Dendritic cell treated with granulocyte-macrophage colony-stimulating factor and Interleukin-4, amounts not matched to agents 40 ng/mL and 50 ng/mL, for 4 days (primary cell): ENCODE measurements at regions not wholly inside any gene's neighbourhood (a gene's known extent, or its start where the extent isn't known, plus 50 kb on each side); places are given as distances from the start of the nearest gene placed in this dataset.
A peak's percentile ranks its signal among the peaks of the same experiment; 100 is the strongest.
"Not testable (repeated sequence)": the region's sequence is repeated elsewhere in the genome, so short reads cannot be mapped to it uniquely, and the experiment has no call there.

Experiments used
- H3K27ac Mint-ChIP-seq: one replicate; pipeline ENCODE4 v1.8.0; 2022; ENCODE audit warnings: mild to moderate bottlenecking, mixed read lengths
- H3K27me3 Mint-ChIP-seq: one replicate; pipeline ENCODE4 v1.8.0; 2022; ENCODE audit warnings: mild to moderate bottlenecking, mixed read lengths
- H3K36me3 Mint-ChIP-seq: one replicate; pipeline ENCODE4 v1.8.0; 2022; ENCODE audit warnings: low read depth, mixed read lengths
- H3K4me1 Mint-ChIP-seq: one replicate; pipeline ENCODE4 v1.8.0; 2022; ENCODE audit warnings: low read depth, mixed read lengths
- H3K4me3 Mint-ChIP-seq: one replicate; pipeline ENCODE4 v1.8.0; 2022; ENCODE audit warnings: mild to moderate bottlenecking, moderate library complexity, mixed read lengths
- H3K9me3 Mint-ChIP-seq: one replicate; pipeline ENCODE4 v1.8.0; 2022; ENCODE audit warnings: mixed read lengths
- intact Hi-C: fragments of 100-400 bp; cut with micrococcal nuclease; formaldehyde crosslinking; loops from one replicate; pipeline ENCODE4 v1.15.0; 2022

GRCh38 chr1:244330318-244330625, 121.4 kb downstream of the ADSS2 start:
- Mint-ChIP-seq H3K9me3 (peaks cover 8% of the 10 kb centered on the region), H3K36me3 (no peaks in the 10 kb centered on the region), H3K27me3 (no peaks in the 10 kb centered on the region), H3K4me1 (peaks cover 30% of the 10 kb centered on the region), H3K27ac (no peak overlapping the region), H3K4me3 (no peak overlapping the region)
- intact Hi-C loops, result no loop called here

GRCh38 chr1:244332761-244333160, 118.9 kb downstream of the ADSS2 start:
- H3K27me3 Mint-ChIP-seq, H3K4me3 Mint-ChIP-seq, H3K36me3 Mint-ChIP-seq, H3K9me3 Mint-ChIP-seq, intact Hi-C loops: not testable (repeated sequence)
- Mint-ChIP-seq H3K4me1 (peaks cover 18% of the 10 kb centered on the region), H3K27ac (peak overlapping the region; percentile 16)

GRCh38 chr1:244334315-244334714, 117.4 kb downstream of the ADSS2 start:
- H3K4me3 Mint-ChIP-seq, H3K36me3 Mint-ChIP-seq, H3K9me3 Mint-ChIP-seq, H3K27ac Mint-ChIP-seq, intact Hi-C loops, H3K27me3 Mint-ChIP-seq: not testable (repeated sequence)
- H3K4me1 Mint-ChIP-seq, result peaks cover 18% of the 10 kb centered on the region

GRCh38 chr1:244334842-244335241, 116.9 kb downstream of the ADSS2 start:
- not testable (repeated sequence) for H3K27me3 Mint-ChIP-seq

GRCh38 chr1:244335456-244335855, 116.3 kb downstream of the ADSS2 start:
- Mint-ChIP-seq H3K36me3 (no peaks in the 10 kb centered on the region), H3K4me3 (no peak overlapping the region), H3K4me1 (peaks cover 18% of the 10 kb centered on the region), H3K27ac (no peak overlapping the region), H3K9me3 (peaks cover 8% of the 10 kb centered on the region), H3K27me3 (no peaks in the 10 kb centered on the region)
- intact Hi-C loops, result no loop called here

More at GRCh38 chr1:244334842-244335241, 116.9 kb downstream of the ADSS2 start:
- H3K4me3 Mint-ChIP-seq, H3K9me3 Mint-ChIP-seq, intact Hi-C loops, H3K27ac Mint-ChIP-seq, H3K36me3 Mint-ChIP-seq: not testable (repeated sequence)
- peaks cover 18% of the 10 kb centered on the region for H3K4me1 Mint-ChIP-seq

- Mint-ChIP-seq H3K27ac (no peak overlapping the region), H3K9me3 (peaks cover 8% of the 10 kb centered on the region), H3K4me1 (peaks cover 19% of the 10 kb centered on the region), H3K4me3 (no peak overlapping the region), H3K27me3 (no peaks in the 10 kb centered on the region), H3K36me3 (no peaks in the 10 kb centered on the region)
- intact Hi-C loops, result no loop called here
Observed at GRCh38 chr1:244336232-244336899, 115.3 kb downstream of the ADSS2 start.

- peaks cover 31% of the 10 kb centered on the region for H3K4me1 Mint-ChIP-seq
- H3K27me3 Mint-ChIP-seq, result no peaks in the 10 kb centered on the region
- intact Hi-C loops, result no loop called here
Observed at GRCh38 chr1:244337839-244338238, 113.9 kb downstream of the ADSS2 start.

GRCh38 chr1:244339073-244339692, 112.5 kb downstream of the ADSS2 start:
- no peak overlapping the region for H3K27ac Mint-ChIP-seq
- H3K36me3 Mint-ChIP-seq, result no peaks in the 10 kb centered on the region
- no peak overlapping the region for H3K4me3 Mint-ChIP-seq
- intact Hi-C loops, result no loop called here
- peaks cover 19% of the 10 kb centered on the region for H3K4me1 Mint-ChIP-seq
- H3K27me3 Mint-ChIP-seq, result no peaks in the 10 kb centered on the region
- H3K9me3 Mint-ChIP-seq, result no peaks in the 10 kb centered on the region

More at GRCh38 chr1:244337839-244338238, 113.9 kb downstream of the ADSS2 start:
- H3K27ac Mint-ChIP-seq, result no peak overlapping the region
- peaks cover under 1% of the 10 kb centered on the region for H3K9me3 Mint-ChIP-seq
- H3K4me3 Mint-ChIP-seq, result no peak overlapping the region
- H3K36me3 Mint-ChIP-seq, result no peaks in the 10 kb centered on the region

GRCh38 chr1:244339776-244340175, 111.9 kb downstream of the ADSS2 start:
- H3K27ac Mint-ChIP-seq, result no peak overlapping the region
- H3K27me3 Mint-ChIP-seq, result no peaks in the 10 kb centered on the region
- intact Hi-C loops, result no loop called here
- no peaks in the 10 kb centered on the region for H3K9me3 Mint-ChIP-seq
- H3K4me1 Mint-ChIP-seq, result peaks cover 13% of the 10 kb centered on the region
- no peak overlapping the region for H3K4me3 Mint-ChIP-seq
- H3K36me3 Mint-ChIP-seq, result no peaks in the 10 kb centered on the region

GRCh38 chr1:244340396-244340795, 111.3 kb downstream of the ADSS2 start:
- peaks cover under 1% of the 10 kb centered on the region for H3K9me3 Mint-ChIP-seq
- H3K27ac Mint-ChIP-seq, result no peak overlapping the region
- H3K4me1 Mint-ChIP-seq, result peaks cover 13% of the 10 kb centered on the region
- no peak overlapping the region for H3K4me3 Mint-ChIP-seq
- intact Hi-C loops, result no loop called here
- no peaks in the 10 kb centered on the region for H3K36me3 Mint-ChIP-seq
- H3K27me3 Mint-ChIP-seq, result no peaks in the 10 kb centered on the region

GRCh38 chr1:244341455-244342450, 110.0 kb downstream of the ADSS2 start:
- no peak overlapping the region for H3K4me3 Mint-ChIP-seq
- peaks cover 25% of the 10 kb centered on the region for H3K4me1 Mint-ChIP-seq
- peak overlapping the region; percentile 56 for H3K27ac Mint-ChIP-seq
- intact Hi-C loops, result no loop called here
- H3K27me3 Mint-ChIP-seq, result no peaks in the 10 kb centered on the region
- peaks cover 12% of the 10 kb centered on the region for H3K36me3 Mint-ChIP-seq
- peaks cover 14% of the 10 kb centered on the region for H3K9me3 Mint-ChIP-seq

GRCh38 chr1:244344001-244344400, 107.7 kb downstream of the ADSS2 start:
- no peak overlapping the region for H3K27ac Mint-ChIP-seq
- H3K4me3 Mint-ChIP-seq, result no peak overlapping the region
- peaks cover 21% of the 10 kb centered on the region for H3K36me3 Mint-ChIP-seq
- H3K27me3 Mint-ChIP-seq, result no peaks in the 10 kb centered on the region
- peaks cover 24% of the 10 kb centered on the region for H3K9me3 Mint-ChIP-seq
- intact Hi-C loops, result no loop called here
- peaks cover 30% of the 10 kb centered on the region for H3K4me1 Mint-ChIP-seq

- Mint-ChIP-seq H3K4me3 (no peak overlapping the region), H3K27me3 (no peaks in the 10 kb centered on the region), H3K36me3 (peaks cover 21% of the 10 kb centered on the region), H3K27ac (peak overlapping the region; percentile 66), H3K9me3 (peaks cover 24% of the 10 kb centered on the region), H3K4me1 (peaks cover 46% of the 10 kb centered on the region)
- intact Hi-C loops, result no loop called here
Observed at GRCh38 chr1:244346972-244347618, 104.6 kb downstream of the ADSS2 start.

- intact Hi-C loops, result no loop called here
- Mint-ChIP-seq H3K4me1 (peaks cover 50% of the 10 kb centered on the region), H3K36me3 (peaks cover 21% of the 10 kb centered on the region), H3K27ac (no peak overlapping the region), H3K9me3 (peaks cover 24% of the 10 kb centered on the region), H3K4me3 (no peak overlapping the region), H3K27me3 (no peaks in the 10 kb centered on the region)
Observed at GRCh38 chr1:244347942-244348341, 103.8 kb downstream of the ADSS2 start.
